Spleen (tissue), 11 donors: ENCODE measurements at regions not wholly inside any gene's neighbourhood (a gene's known extent, or its start where the extent isn't known, plus 50 kb on each side); places are given as distances from the start of the nearest gene placed in this dataset.
A peak's percentile ranks its signal among the peaks of the same experiment; 100 is the strongest.

ENCODE experiments used
- DNase-seq: peaks from one replicate; pipeline ENCODE4 v3.0.0-alpha.2; 2020
- H3K27ac ChIP-seq, 8 donors: fragments of 200-600 bp; sonication (generic) in 7 of 8; 1 replicate in 4 of 8; 2 replicates in 4 of 8; pipeline versions ENCODE4 v1.5.0 to v1.8.0; 2016 to 2021; ENCODE audit warnings: inconsistent platforms in 4 of 8, mild to moderate bottlenecking in 4 of 8, moderate library complexity in 1 of 8
- H3K27me3 ChIP-seq, 7 donors: fragments of 200-600 bp; sonication (generic) in 6 of 7; replicated peaks in 1 of 7; 1 replicate in 4 of 7; 2 replicates in 3 of 7; pipeline versions ENCODE4 v1.5.0 to v1.8.0; 2016 to 2021; ENCODE audit warnings: inconsistent platforms in 3 of 7, mild to moderate bottlenecking in 1 of 7
- H3K36me3 ChIP-seq, 6 donors: fragments of 200-600 bp; sonication (generic) in 5 of 6; 1 replicate in 4 of 6; 2 replicates in 2 of 6; pipeline versions ENCODE4 v1.5.0 to v1.8.0; 2016 to 2021; ENCODE audit warnings: inconsistent platforms in 2 of 6
- H3K4me1 ChIP-seq, 6 donors: fragments of 200-600 bp; sonication (generic) in 5 of 6; 1 replicate in 3 of 6; 2 replicates in 3 of 6; pipeline versions ENCODE4 v1.5.0 to v1.8.0; 2016 to 2021; ENCODE audit warnings: inconsistent platforms in 3 of 6
- H3K4me3 ChIP-seq, 8 donors: fragments of 200-600 bp; sonication (generic) in 7 of 8; 1 replicate in 4 of 8; 2 replicates in 4 of 8; pipeline versions ENCODE4 v1.5.0 to v1.8.0; 2016 to 2021; ENCODE audit warnings: inconsistent platforms in 4 of 8, mild to moderate bottlenecking in 4 of 8, moderate library complexity in 2 of 8
- H3K9me3 ChIP-seq, 8 donors: fragments of 200-600 bp; sonication (generic) in 7 of 8; 1 replicate in 4 of 8; 2 replicates in 4 of 8; pipeline versions ENCODE4 v1.5.0 to v1.8.0; 2016 to 2021; ENCODE audit warnings: inconsistent platforms in 4 of 8
- POLR2A ChIP-seq, 3 donors: fragments of 450-650 bp; IDR thresholded peaks; one replicate each; pipeline ENCODE4 v1.5.1; 2017; ENCODE audit warnings: antibody characterized with exemption in 3 of 3, mild to moderate bottlenecking in 1 of 3
- POLR2AphosphoS5 ChIP-seq, 3 donors: sonication (generic); formaldehyde crosslinking; IDR thresholded peaks; one replicate each; pipeline ENCODE4 v1.5.1; 2017; ENCODE audit warnings: antibody characterized with exemption in 3 of 3
- WGBS, 5 donors: extraction: QIAGEN DNeasy Blood & Tissue Kit in 3 of 5; methylation state at CpG; one replicate each; pipeline versions ENCODE4 v1.1.5 to v1.1.7; 2013 to 2018; 5-methylcytosine and 5-hydroxymethylcytosine counted together
- intact Hi-C: fragments of 100-400 bp; cut with DNase I; formaldehyde crosslinking; loops from one replicate; pipeline ENCODE4 v1.15.0; 2023; ENCODE audit warnings: low total_unique reads
- TF ChIP-seq, protein P1 (sequence below), 11 experiments: fragments of 200-600 bp in 7 of 11; fragments of 450-650 bp in 4 of 11; sonication (generic) in 4 of 11; IDR thresholded peaks in 8 of 11; conservative IDR thresholded peaks in 3 of 11; 1 replicate in 7 of 11; 2 replicates in 4 of 11; pipeline versions ENCODE4 v1.4.0 to v1.8.0; 2016 to 2021; ENCODE audit warnings: antibody characterized with exemption in 11 of 11, inconsistent platforms in 4 of 11, mild to moderate bottlenecking in 1 of 11
- donor health status: healthy with polysubstance abuse.
- donor health status: DM: no; HTN: no; CAD: no; lungs with moderate emphysema.
- donor health status: DM: no; HTN: no; CAD: no.
- donor health status: Bipolar disorder and iron deficiency.
- donor health status: healthy.
- donor health status: DM: no; HTN: no; CAD: no.
- donor health status: DM: yes; HTN: yes; CAD: no.

DNA sequence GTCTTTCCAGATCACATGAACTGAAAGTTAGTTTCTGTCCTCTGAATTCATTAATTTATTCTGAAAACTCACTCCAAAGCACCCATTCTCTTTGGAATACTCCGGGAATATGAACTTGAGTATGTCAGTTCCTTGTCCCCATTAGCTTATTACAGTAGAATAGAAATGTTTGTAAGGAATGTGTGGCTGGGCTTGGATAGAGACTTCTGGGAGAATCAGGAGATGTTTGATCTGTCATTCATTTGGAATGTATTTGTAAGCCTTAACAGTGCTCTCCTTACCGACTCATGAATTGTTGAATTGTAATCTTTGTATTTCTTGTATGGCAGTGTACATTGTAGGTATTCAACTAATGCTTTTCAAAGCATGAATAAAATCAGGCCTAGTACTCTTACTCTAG is 548.4 kb downstream of the LRRC70 start:
- Histone ChIP-seq H3K36me3 (no peaks in the 10 kb centered on the region), H3K27me3 (no peaks in the 10 kb centered on the region), H3K4me3 (no peak overlapping the region), H3K4me1 (no peaks in the 10 kb centered on the region), H3K9me3 (no peaks in the 10 kb centered on the region), H3K27ac (no peak overlapping the region)
- no peak for DNase-seq
- 88 to 97% (median 94%) methylated on average over 2 of the region's 2 CpGs for WGBS, 5 donors
- TF ChIP-seq, protein P1, sequence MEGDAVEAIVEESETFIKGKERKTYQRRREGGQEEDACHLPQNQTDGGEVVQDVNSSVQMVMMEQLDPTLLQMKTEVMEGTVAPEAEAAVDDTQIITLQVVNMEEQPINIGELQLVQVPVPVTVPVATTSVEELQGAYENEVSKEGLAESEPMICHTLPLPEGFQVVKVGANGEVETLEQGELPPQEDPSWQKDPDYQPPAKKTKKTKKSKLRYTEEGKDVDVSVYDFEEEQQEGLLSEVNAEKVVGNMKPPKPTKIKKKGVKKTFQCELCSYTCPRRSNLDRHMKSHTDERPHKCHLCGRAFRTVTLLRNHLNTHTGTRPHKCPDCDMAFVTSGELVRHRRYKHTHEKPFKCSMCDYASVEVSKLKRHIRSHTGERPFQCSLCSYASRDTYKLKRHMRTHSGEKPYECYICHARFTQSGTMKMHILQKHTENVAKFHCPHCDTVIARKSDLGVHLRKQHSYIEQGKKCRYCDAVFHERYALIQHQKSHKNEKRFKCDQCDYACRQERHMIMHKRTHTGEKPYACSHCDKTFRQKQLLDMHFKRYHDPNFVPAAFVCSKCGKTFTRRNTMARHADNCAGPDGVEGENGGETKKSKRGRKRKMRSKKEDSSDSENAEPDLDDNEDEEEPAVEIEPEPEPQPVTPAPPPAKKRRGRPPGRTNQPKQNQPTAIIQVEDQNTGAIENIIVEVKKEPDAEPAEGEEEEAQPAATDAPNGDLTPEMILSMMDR (IDR thresholded peaks at IDR 0.05 in 8 of 11, conservative IDR thresholded peaks at IDR 0.05 in 3 of 11): no peak
- TF ChIP-seq POLR2A (IDR thresholded peaks at IDR 0.05) (no peak), POLR2AphosphoS5 (IDR thresholded peaks at IDR 0.05) (no peak)
- intact Hi-C loops: no loop called here

DNA sequence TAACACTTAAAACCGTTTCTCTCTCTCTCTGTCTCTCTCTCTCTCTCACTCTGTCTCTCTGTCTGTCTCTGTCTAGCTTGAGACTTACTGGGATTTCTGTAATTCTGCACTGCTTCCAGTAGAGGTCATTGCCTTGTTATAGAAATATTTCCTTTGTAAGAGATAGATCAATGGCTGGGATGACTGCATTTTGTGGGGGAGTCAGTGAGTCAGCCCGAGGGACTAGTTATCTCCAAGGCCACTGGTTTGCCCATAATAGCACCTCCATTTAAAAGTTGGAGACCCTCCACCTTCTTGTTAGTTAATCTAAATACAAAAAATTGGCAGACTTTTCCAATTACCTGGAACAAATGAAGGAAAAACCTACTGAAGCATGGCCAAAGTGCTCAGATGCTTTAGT is 547.2 kb downstream of the LRRC70 start:
- no peaks in the 10 kb centered on the region for H3K36me3 ChIP-seq
- H3K4me1 ChIP-seq: no peaks in the 10 kb centered on the region
- no peak overlapping the region for H3K27ac ChIP-seq
- no peak overlapping the region for H3K4me3 ChIP-seq
- 16 to 30% (median 22%) methylated on average over 2 of the region's 2 CpGs for WGBS, 5 donors
- H3K9me3 ChIP-seq: no peaks in the 10 kb centered on the region
- TF ChIP-seq, protein P1 (IDR thresholded peaks at IDR 0.05 in 8 of 11, conservative IDR thresholded peaks at IDR 0.05 in 3 of 11): peak in 1 of 11 experiments; percentile 11
- TF ChIP-seq POLR2A (IDR thresholded peaks at IDR 0.05): no peak
- DNase-seq: no peak
- intact Hi-C loops: no loop called here
- H3K27me3 ChIP-seq: no peaks in the 10 kb centered on the region

DNA sequence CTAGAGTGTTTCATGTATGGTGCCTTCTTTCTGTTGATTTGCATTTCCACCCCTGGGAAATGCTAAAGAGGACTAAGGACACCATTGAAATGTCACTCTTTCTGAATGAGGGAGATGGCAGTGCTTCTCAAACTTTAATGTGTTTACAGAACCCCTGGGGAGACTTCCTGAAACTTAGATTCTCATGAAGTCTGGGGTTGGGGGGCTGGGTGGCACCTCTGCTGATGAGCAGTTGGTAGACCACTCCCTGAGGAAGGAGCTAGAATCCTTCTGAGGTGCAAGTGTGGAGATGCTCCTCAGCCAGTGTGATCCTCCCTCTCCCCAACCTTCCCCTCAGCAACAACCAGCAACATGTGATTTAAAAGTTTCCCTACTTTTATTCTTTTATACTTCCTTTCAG is 546.8 kb downstream of the LRRC70 start:
- TF ChIP-seq POLR2A (IDR thresholded peaks at IDR 0.05): no peak
- TF ChIP-seq POLR2AphosphoS5 (IDR thresholded peaks at IDR 0.05): no peak
- TF ChIP-seq, protein P1 (IDR thresholded peaks at IDR 0.05 in 8 of 11, conservative IDR thresholded peaks at IDR 0.05 in 3 of 11): no peak
- no peak overlapping the region for H3K27ac ChIP-seq
- H3K27me3 ChIP-seq: no peaks in the 10 kb centered on the region
- H3K4me1 ChIP-seq: no peaks in the 10 kb centered on the region
- H3K9me3 ChIP-seq: no peaks in the 10 kb centered on the region
- H3K4me3 ChIP-seq: no peak overlapping the region
- intact Hi-C loops: no loop called here
- DNase-seq: no peak
- H3K36me3 ChIP-seq: no peaks in the 10 kb centered on the region

DNA sequence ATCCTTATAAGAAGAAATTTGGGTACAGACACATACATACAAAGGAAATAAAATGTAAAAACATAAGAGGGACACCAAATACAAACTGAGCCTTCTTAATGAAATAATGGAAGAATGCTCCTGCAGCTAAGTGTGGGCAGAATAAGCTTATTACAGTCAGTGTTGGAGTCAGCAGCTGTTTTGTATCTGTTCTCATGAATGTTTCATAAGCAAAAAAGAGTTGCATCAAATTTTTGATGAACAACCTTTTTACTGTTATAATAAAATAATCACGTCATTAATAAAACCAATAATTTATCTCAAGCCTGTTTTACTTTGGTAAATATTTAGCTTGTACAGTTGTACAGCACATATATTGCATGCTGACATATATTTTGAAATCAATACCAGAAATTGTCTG is 545.6 kb downstream of the LRRC70 start:
- no peak overlapping the region for H3K27ac ChIP-seq
- intact Hi-C loops: no loop called here
- no peaks in the 10 kb centered on the region for H3K4me1 ChIP-seq
- TF ChIP-seq POLR2A (IDR thresholded peaks at IDR 0.05): no peak
- H3K36me3 ChIP-seq: no peaks in the 10 kb centered on the region
- H3K27me3 ChIP-seq: no peaks in the 10 kb centered on the region
- no peak for DNase-seq
- WGBS, 5 donors: 80 to 100% (median 90%) methylated on average over 1 of the region's 1 CpG
- no peaks in the 10 kb centered on the region for H3K9me3 ChIP-seq
- H3K4me3 ChIP-seq: no peak overlapping the region

DNA sequence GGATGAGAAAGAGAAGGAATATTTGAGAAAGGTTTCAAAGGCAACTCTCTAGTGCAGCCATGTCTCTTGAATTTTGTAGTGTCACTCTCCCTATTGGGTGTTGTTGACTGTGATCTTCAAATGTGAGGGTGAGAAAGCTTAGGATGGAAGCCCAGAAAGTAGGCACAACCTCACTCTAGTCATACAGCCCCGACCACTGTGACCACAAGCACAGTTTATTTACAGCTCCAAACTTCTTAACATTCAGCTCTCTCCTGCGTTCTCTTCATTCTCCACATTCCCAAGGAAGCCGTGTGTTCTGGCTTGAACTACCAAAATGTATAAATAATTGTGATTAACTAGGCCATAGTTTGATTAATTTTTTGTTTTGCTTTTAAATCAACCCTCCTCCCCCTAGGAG is 542.9 kb downstream of the LRRC70 start:
- no peaks in the 10 kb centered on the region for H3K36me3 ChIP-seq
- intact Hi-C loops: no loop called here
- no peaks in the 10 kb centered on the region for H3K27me3 ChIP-seq
- no peak overlapping the region for H3K4me3 ChIP-seq
- DNase-seq: no peak
- no peaks in the 10 kb centered on the region for H3K4me1 ChIP-seq
- H3K27ac ChIP-seq: no peak overlapping the region
- WGBS, 5 donors: 67 to 86% (median 78%) methylated on average over 3 of the region's 3 CpGs
- no peaks in the 10 kb centered on the region for H3K9me3 ChIP-seq
- TF ChIP-seq POLR2A (IDR thresholded peaks at IDR 0.05): no peak
- TF ChIP-seq POLR2AphosphoS5 (IDR thresholded peaks at IDR 0.05): no peak
- TF ChIP-seq, protein P1 (IDR thresholded peaks at IDR 0.05 in 8 of 11, conservative IDR thresholded peaks at IDR 0.05 in 3 of 11): no peak
